WTC11 (cell line): ENCODE measurements at regions not wholly inside any gene's neighbourhood (a gene's known extent, or its start where the extent isn't known, plus 50 kb on each side); places are given as distances from the start of the nearest gene placed in this dataset.

Experiments
- ATAC-seq: fragments of 200-7000 bp; cut with Tn5 transposase; 2 replicates; pipeline ENCODE4 v1.10.0; 2021; ENCODE audit warnings: mild to moderate bottlenecking, moderate library complexity
- CTCF ChIA-PET: fragments of 300-600 bp; sonication (Branson Sonifier 250); formaldehyde crosslinking; loops from one replicate; lab custom pipeline; 2021; ENCODE audit warnings: antibody characterized with exemption; lab: Charles Lee
- POLR2A ChIA-PET: fragments of 350-600 bp; sonication (Branson Sonifier 250); formaldehyde crosslinking; loops from one replicate; lab custom pipeline; 2021; ENCODE audit warnings: antibody characterized with exemption; lab: Charles Lee
- DNase-seq: peaks from one replicate; pipeline ENCODE4 v3.0.0; 2021; ENCODE audit warnings: low spot score
- H3K27ac Mint-ChIP-seq: 2 replicates; pipeline ENCODE4 v1.8.0; 2021; ENCODE audit warnings: mixed read lengths
- H3K27me3 Mint-ChIP-seq: 2 replicates; pipeline ENCODE4 v1.8.0; 2021; ENCODE audit warnings: low read depth, mild to moderate bottlenecking, moderate library complexity, mixed read lengths
- H3K36me3 Mint-ChIP-seq: 2 replicates; pipeline ENCODE4 v1.8.0; 2021; ENCODE audit warnings: mixed read lengths
- H3K4me1 Mint-ChIP-seq: 2 replicates; pipeline ENCODE4 v1.8.0; 2022; ENCODE audit warnings: mixed read lengths
- H3K4me3 Mint-ChIP-seq: 2 replicates; pipeline ENCODE4 v1.8.0; 2021; ENCODE audit warnings: mild to moderate bottlenecking, moderate library complexity, mixed read lengths
- H3K9me3 Mint-ChIP-seq: 2 replicates; pipeline ENCODE4 v1.8.0; 2021; ENCODE audit warnings: mixed read lengths
- ERG ChIP-seq: fragments of 250-450 bp; sonication (Bioruptor Pico); IDR thresholded peaks from 2 replicates; pipeline ENCODE4 v1.8.0; 2021; ENCODE audit warnings: mild to moderate bottlenecking
- ETV6 ChIP-seq: sonication (generic); formaldehyde crosslinking; IDR thresholded peaks from 2 replicates; pipeline ENCODE4 v1.8.1; 2022; ENCODE audit warnings: mild to moderate bottlenecking, missing genetic modification reagents
- FOXK1 ChIP-seq: sonication (generic); formaldehyde crosslinking; IDR thresholded peaks from 2 replicates; pipeline ENCODE4 v1.8.0; 2022; ENCODE audit warnings: mild to moderate bottlenecking, moderate library complexity, missing genetic modification reagents
- GABPB1 ChIP-seq: sonication (generic); formaldehyde crosslinking; IDR thresholded peaks from 2 replicates; pipeline ENCODE4 v1.8.1; 2023; ENCODE audit warnings: mild to moderate bottlenecking, missing genetic modification reagents
- HMGA2 ChIP-seq: fragments of 250-450 bp; sonication (Bioruptor Pico); IDR thresholded peaks from 2 replicates; pipeline ENCODE4 v1.4.0; 2021; ENCODE audit warnings: mild to moderate bottlenecking, moderate library complexity
- NR1H2 ChIP-seq: sonication (generic); formaldehyde crosslinking; IDR thresholded peaks from 2 replicates; pipeline ENCODE4 v1.9.0; 2021; ENCODE audit warnings: mild to moderate bottlenecking, moderate library complexity, missing genetic modification reagents
- OVOL2 ChIP-seq: fragments of 250-450 bp; sonication (Bioruptor Pico); IDR thresholded peaks from 2 replicates; pipeline ENCODE4 v1.9.0; 2021; ENCODE audit warnings: mild to moderate bottlenecking, borderline replicate concordance
- RELA ChIP-seq: sonication (generic); formaldehyde crosslinking; IDR thresholded peaks from 2 replicates; pipeline ENCODE4 v1.8.1; 2022; ENCODE audit warnings: missing genetic modification reagents, mild to moderate bottlenecking, borderline replicate concordance
- SMAD3 ChIP-seq: sonication (generic); formaldehyde crosslinking; IDR thresholded peaks from 2 replicates; pipeline ENCODE4 v1.8.0; 2022; ENCODE audit warnings: missing genetic modification reagents, mild to moderate bottlenecking, borderline replicate concordance
- ZNF219 ChIP-seq: sonication (generic); formaldehyde crosslinking; IDR thresholded peaks from 2 replicates; pipeline ENCODE4 v1.8.0; 2023; ENCODE audit warnings: missing genetic modification reagents, mild to moderate bottlenecking, borderline replicate concordance
- TF ChIP-seq, protein P1 (sequence below): fragments of 250-450 bp; sonication (Bioruptor Pico); conservative IDR thresholded peaks from 2 replicates; pipeline ENCODE4 v1.9.0; 2021; ENCODE audit warnings: mild to moderate bottlenecking
- TF ChIP-seq, protein P2 (sequence below): sonication (generic); formaldehyde crosslinking; IDR thresholded peaks from 2 replicates; pipeline ENCODE4 v1.8.0; 2022; ENCODE audit warnings: missing genetic modification reagents
- TF ChIP-seq, protein P3 (sequence below): sonication (generic); formaldehyde crosslinking; IDR thresholded peaks from 2 replicates; pipeline ENCODE4 v1.8.0; 2022; ENCODE audit warnings: mild to moderate bottlenecking, missing genetic modification reagents
- TF ChIP-seq, protein P4 (sequence below): sonication (generic); formaldehyde crosslinking; IDR thresholded peaks from 2 replicates; pipeline ENCODE4 v1.8.1; 2023; ENCODE audit warnings: mild to moderate bottlenecking, missing genetic modification reagents, borderline replicate concordance

DNA sequence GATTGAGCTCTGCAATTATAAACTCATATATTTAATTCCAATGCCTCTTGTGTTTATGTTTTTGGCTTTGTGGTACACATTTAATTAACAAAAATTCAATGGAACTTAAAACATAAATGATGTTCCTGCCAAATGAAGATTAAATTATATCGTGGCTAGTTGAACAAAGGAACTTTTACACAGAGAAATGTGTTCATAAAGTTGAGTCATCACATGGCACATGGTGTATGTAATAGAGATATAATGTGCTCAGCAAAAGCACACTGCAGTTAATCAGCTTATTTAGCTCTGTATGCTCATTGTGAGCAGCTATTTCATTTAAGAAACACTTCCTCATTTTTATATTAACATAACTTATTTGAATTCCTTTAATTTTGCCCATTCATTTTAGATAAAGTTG lies 1295.6 kb upstream of the CITED2 start (continued):
- TF ChIP-seq, protein P1, sequence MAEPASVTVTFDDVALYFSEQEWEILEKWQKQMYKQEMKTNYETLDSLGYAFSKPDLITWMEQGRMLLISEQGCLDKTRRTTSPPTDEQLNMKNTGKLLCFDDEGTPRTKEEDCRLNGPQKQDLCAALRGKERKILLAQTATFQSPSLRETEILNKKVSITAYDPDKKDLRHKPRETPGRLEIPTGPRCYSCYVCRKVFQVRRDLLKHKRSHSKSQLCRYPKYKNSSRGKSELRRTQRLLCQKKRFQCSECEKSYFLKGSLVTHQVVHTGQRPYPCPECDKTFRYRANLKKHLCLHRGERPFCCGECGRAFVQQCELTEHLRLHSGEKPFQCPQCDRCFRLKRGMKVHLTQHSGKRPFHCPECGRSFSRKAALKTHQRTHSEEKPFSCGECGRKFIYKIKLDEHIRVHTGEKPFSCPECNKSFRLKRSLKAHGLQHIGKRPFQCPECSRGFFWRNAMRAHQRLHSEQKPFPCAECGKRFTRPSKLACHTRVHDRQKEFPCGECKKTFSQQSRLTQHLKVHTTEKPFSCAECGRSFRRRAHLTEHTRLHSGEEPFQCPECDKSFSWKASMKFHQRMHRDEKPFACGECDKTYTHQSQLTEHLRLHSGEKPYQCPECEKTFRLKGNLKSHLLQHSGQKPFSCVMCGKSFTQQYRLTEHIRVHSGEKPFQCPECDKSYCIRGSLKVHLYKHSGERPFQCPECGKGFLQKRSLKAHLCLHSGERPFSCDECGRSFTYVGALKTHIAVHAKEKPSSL (CRISPR knock-in tag) = no peak
- TF ChIP-seq, protein P2, sequence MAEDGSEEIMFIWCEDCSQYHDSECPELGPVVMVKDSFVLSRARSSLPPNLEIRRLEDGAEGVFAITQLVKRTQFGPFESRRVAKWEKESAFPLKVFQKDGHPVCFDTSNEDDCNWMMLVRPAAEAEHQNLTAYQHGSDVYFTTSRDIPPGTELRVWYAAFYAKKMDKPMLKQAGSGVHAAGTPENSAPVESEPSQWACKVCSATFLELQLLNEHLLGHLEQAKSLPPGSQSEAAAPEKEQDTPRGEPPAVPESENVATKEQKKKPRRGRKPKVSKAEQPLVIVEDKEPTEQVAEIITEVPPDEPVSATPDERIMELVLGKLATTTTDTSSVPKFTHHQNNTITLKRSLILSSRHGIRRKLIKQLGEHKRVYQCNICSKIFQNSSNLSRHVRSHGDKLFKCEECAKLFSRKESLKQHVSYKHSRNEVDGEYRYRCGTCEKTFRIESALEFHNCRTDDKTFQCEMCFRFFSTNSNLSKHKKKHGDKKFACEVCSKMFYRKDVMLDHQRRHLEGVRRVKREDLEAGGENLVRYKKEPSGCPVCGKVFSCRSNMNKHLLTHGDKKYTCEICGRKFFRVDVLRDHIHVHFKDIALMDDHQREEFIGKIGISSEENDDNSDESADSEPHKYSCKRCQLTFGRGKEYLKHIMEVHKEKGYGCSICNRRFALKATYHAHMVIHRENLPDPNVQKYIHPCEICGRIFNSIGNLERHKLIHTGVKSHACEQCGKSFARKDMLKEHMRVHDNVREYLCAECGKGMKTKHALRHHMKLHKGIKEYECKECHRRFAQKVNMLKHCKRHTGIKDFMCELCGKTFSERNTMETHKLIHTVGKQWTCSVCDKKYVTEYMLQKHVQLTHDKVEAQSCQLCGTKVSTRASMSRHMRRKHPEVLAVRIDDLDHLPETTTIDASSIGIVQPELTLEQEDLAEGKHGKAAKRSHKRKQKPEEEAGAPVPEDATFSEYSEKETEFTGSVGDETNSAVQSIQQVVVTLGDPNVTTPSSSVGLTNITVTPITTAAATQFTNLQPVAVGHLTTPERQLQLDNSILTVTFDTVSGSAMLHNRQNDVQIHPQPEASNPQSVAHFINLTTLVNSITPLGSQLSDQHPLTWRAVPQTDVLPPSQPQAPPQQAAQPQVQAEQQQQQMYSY (CRISPR knock-in tag) = no peak
- TF ChIP-seq, protein P3, sequence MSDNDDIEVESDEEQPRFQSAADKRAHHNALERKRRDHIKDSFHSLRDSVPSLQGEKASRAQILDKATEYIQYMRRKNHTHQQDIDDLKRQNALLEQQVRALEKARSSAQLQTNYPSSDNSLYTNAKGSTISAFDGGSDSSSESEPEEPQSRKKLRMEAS (CRISPR knock-in tag) = no peak
- no peak for TF ChIP-seq GABPB1 (CRISPR knock-in tag)
- no peak for TF ChIP-seq FOXK1 (CRISPR knock-in tag)
- no peak for TF ChIP-seq HMGA2 (CRISPR knock-in tag)
- no peak for TF ChIP-seq NR1H2 (CRISPR knock-in tag)

DNA sequence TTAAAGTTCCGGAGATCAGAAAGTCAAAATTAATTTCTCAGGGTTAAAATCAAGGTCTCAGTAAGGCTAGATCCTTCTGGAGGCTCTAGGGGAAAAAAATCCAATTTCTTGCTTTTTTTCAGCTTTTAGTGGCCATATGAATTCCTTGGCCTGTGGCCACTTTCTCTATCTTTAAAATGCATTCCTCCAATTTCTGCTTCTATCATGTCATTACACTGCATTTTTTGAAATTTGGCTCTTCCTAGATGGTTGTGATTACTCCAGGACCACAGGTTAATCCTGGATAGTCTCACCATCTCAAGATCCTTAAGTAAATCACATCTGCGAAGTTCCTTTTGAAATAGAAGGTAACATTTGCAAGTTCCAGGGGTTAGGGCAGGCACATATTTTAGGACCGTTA lies 1294.9 kb upstream of the CITED2 start:
- TF ChIP-seq OVOL2 (CRISPR knock-in tag) (no peak), ZNF219 (CRISPR knock-in tag) (no peak), RELA (no peak), SMAD3 (no peak), ERG (CRISPR knock-in tag) (no peak), NR1H2 (CRISPR knock-in tag) (no peak), ETV6 (CRISPR knock-in tag) (no peak)
- TF ChIP-seq, protein P3 (CRISPR knock-in tag) = no peak
- TF ChIP-seq, protein P4, sequence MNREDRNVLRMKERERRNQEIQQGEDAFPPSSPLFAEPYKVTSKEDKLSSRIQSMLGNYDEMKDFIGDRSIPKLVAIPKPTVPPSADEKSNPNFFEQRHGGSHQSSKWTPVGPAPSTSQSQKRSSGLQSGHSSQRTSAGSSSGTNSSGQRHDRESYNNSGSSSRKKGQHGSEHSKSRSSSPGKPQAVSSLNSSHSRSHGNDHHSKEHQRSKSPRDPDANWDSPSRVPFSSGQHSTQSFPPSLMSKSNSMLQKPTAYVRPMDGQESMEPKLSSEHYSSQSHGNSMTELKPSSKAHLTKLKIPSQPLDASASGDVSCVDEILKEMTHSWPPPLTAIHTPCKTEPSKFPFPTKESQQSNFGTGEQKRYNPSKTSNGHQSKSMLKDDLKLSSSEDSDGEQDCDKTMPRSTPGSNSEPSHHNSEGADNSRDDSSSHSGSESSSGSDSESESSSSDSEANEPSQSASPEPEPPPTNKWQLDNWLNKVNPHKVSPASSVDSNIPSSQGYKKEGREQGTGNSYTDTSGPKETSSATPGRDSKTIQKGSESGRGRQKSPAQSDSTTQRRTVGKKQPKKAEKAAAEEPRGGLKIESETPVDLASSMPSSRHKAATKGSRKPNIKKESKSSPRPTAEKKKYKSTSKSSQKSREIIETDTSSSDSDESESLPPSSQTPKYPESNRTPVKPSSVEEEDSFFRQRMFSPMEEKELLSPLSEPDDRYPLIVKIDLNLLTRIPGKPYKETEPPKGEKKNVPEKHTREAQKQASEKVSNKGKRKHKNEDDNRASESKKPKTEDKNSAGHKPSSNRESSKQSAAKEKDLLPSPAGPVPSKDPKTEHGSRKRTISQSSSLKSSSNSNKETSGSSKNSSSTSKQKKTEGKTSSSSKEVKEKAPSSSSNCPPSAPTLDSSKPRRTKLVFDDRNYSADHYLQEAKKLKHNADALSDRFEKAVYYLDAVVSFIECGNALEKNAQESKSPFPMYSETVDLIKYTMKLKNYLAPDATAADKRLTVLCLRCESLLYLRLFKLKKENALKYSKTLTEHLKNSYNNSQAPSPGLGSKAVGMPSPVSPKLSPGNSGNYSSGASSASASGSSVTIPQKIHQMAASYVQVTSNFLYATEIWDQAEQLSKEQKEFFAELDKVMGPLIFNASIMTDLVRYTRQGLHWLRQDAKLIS (CRISPR knock-in tag) = no peak
- no peaks in the 10 kb centered on the region for H3K4me1 Mint-ChIP-seq
- no peak for DNase-seq
- no peak overlapping the region for H3K27ac Mint-ChIP-seq
- ATAC-seq = no peak
- ChIA-PET POLR2A (no interaction called here), CTCF (no interaction called here)
- H3K27me3 Mint-ChIP-seq = no peaks in the 10 kb centered on the region
- H3K36me3 Mint-ChIP-seq = no peaks in the 10 kb centered on the region
- no peak overlapping the region for H3K4me3 Mint-ChIP-seq
- H3K9me3 Mint-ChIP-seq = peaks cover 9% of the 10 kb centered on the region; the same call in 1 of the 2 replicates
